Stimulated activated CD4-positive, alpha-beta T cell treated with anti-CD3 and anti-CD28 coated beads, Interleukin-1b, Interleukin-23, amount 100 ng/mL, for 24 hours (primary cell): ENCODE measurements at regions not wholly inside any gene's neighbourhood (a gene's known extent, or its start where the extent isn't known, plus 50 kb on each side); places are given as distances from the start of the nearest gene placed in this dataset.
"Not testable (repeated sequence)": the region's sequence is repeated elsewhere in the genome, so short reads cannot be mapped to it uniquely, and the experiment has no call there.

ENCODE experiments used
- DNase-seq, 4 experiments: peaks; one replicate each; pipeline ENCODE4 v3.0.0-alpha.2; 2020; ENCODE audit warnings: low read depth in 4 of 4, low spot score in 1 of 4

GRCh38 chr14:56027421-56027820 lies 90.8 kb upstream of the PELI2 start:
- no peak for DNase-seq

DNA sequence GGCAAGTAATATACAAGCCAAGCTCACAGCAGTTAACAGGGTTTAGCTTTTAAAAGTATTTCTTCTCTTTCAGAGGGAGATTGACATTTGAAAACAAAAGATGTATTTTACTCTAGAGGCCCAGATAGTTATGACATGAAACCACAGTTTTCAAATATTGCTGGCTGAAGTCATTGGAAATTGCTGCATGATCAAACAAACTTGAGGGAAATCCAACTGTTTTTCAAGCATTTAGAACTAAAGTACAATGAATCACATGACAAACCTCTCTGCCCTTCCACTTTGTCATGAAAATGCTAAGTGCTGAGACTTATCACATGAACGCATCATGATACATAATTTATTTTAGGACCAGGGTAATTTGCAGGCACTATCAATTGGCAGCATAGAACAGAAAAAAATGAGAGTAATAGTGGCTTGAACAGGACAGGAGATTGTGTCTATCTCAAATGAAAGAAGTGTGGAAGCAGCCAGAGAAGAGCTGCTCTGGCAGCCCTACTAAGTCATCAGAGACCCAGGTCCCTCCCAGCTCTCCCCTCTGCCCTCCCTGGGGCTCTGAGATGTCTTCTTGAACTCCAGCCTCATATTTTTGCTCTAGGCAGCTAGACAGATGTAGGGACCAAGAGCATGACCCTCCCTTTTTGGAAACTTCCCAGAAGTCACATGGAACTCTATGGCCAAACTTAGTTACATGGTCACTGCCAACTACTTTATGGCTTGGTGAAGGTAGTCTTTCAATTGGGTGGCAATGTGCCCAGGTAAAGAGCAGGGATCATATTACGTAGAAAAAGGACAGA lies 90.1 kb upstream of the PELI2 start:
- no peak for DNase-seq

GRCh38 chr14:56036353-56036752 lies 81.9 kb upstream of the PELI2 start:
- no peak for DNase-seq

DNA sequence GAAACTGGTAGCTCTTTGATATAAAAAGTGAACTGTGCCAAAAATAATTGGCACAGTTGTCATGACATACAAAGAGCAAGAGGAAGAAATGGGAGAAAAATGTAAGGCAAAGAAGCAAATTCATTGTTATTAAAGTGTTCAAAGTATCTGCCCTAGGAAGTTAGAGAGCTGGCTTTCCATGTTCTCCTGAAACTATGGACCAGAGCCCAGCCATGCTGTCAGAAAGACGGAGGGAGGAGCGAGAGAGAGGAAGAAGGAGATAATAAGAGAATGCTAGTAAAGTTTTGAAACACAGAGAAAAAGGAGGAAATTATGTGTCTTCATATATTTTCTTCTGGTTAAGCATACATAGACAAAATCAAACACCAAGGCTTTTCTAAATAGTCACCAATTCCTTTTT lies 78.1 kb upstream of the PELI2 start:
- DNase-seq: no peak

DNA sequence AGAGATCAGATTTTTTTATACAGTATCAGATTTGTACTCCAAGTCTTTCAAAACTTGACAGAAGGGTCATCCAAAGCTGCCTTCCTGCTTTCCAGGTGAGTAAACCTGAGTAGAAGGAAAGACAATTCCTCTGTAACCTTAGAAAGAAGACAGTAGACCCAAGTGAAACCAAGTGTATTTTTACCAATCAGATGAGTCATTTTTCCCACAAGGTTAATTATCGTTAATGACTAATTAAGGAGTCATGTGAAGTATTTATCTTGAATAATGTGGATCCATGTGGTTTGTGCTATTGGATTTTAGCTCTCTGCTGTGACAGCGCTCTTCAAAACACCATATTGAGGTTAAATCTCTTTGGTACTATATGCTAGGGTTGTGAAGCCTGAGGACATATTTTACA lies 74.0 kb upstream of the PELI2 start:
- no peak for DNase-seq

GRCh38 chr14:56046546-56046945 lies 71.7 kb upstream of the PELI2 start:
- no peak for DNase-seq

DNA sequence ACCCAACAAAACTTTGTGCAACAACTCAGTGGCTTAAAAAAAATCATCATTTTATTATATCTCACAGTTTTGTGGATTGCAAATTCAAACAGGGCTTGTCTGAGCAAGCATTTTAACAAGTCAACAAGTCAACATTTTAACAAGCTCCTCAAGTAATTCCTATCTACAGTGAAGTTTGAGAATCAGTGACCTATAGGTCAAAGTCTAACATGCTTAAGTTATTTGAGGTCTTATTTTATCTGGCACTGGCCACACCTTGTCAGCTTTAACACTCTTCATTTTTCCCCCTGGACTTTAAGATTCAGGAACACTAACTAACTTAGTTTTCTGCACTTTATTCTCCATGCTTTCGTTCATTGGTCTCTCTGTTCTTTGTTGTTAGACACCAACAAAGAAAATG lies 71.2 kb upstream of the PELI2 start:
- DNase-seq: no peak

DNA sequence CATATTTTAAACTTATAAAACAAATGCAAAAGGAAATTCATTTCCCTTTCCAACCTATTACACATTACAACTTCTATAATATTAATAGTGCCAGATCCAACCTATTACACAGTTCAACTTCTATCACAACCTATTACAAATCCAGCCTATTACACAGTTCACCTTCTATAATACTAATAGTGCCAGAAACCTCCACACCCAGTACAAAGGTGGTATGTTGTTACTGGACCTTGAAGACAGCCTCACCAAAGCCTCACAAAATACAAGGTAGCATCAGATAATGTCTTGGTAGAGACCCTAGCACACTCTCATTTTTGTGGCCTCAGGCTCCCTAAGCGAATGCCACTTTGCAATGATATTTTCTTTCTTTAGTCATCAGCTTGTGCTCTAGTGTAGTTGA lies 68.7 kb upstream of the PELI2 start:
- no peak for DNase-seq

DNA sequence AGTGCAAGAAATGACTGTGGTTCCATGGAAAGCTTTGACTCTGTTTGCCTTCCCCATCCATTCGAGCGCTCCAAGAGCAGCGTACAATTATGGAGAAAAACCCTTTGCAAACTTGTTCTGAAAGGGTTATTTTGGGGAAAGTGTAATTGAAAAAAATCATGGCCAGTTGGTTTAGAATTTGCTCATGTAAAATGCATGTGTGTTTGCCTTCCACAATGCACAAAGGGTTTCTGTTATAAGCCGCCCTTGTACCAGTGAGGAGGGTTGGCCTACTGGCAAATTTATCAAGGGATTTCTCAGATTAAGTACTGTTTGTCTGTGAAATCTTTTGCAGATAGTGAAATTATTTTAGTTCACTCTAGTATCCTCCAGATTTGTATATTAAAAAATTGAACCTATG lies 62.7 kb upstream of the PELI2 start:
- no peak for DNase-seq

- DNase-seq: no peak
These were observed 62.2 kb upstream of the PELI2 start for GRCh38 chr14:56056031-56056430.

GRCh38 chr14:56057071-56057741 lies 61.0 kb upstream of the PELI2 start:
- DNase-seq: no peak

DNA sequence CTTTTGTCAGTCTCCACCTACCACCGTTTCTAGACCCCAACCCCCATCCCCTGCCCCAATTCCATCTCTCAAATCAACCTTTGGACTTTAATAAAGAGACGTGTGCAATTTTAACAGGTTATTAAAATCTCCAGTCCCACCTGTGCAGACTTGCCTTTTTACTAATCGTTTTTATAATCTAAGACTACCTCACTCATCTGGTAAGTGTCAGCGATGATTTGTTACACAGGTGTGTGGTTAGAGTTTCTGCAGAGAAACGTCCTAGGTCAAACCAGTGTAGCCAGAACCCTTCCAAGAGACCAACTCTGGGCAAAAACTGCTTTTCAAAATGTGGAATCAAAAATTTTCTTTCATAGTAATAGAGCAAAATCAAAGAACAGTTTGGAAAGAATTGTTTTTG lies 60.4 kb upstream of the PELI2 start:
- no peak for DNase-seq

- DNase-seq: no peak
These were observed 59.2 kb upstream of the PELI2 start for GRCh38 chr14:56059054-56059453.

- no peak for DNase-seq
These were observed 57.2 kb upstream of the PELI2 start for GRCh38 chr14:56061051-56061450.

GRCh38 chr14:56063131-56063530 lies 55.1 kb upstream of the PELI2 start:
- no peak for DNase-seq

DNA sequence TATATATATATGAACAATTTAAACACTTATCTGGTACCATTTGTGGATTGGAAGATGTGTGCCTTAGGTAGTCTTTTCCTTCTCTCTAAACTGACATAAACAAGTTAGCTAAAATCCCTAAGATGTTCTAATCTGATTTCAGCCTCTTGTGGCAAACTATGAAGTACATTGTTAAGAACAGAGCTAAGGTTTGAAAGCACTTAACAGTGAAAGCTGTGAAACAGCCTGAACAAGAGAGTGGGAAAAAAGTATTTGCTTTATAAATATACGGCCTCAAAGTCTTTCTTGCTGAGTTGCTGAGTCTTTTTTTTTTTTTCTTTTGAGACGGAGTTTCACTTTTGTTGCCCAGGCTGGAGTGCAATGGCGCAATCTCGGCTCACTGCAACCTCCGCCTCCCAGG lies 53.7 kb upstream of the PELI2 start:
- no peak for DNase-seq

DNA sequence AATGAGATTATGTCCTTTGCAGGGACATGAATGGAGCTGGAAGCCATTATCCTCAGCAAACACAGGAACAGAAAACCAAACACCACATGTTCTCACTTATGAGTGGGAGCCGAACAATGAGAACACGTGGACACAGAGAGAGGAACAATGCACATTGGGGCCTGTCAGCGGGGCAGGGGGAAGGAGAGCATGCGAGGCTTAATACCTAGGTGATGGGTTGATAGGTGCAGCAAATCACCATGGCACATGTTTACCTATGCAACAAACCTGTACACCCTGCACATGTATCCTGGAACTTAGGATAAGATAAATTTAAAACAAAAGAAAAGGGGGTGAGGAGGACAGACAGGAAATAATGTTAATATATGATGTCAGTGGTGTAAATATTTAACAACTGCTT lies 53.0 kb upstream of the PELI2 start:
- not testable (repeated sequence) for DNase-seq

GRCh38 chr14:56065621-56066290 lies 52.5 kb upstream of the PELI2 start:
- DNase-seq: no peak
